ENCODE measurements at regions not wholly inside any gene's neighbourhood (a gene's known extent, or its start where the extent isn't known, plus 50 kb on each side); places are given as distances from the start of the nearest gene placed in this dataset.
"Not testable (repeated sequence)": the region's sequence is repeated elsewhere in the genome, so short reads cannot be mapped to it uniquely, and the experiment has no call there.

DNA sequence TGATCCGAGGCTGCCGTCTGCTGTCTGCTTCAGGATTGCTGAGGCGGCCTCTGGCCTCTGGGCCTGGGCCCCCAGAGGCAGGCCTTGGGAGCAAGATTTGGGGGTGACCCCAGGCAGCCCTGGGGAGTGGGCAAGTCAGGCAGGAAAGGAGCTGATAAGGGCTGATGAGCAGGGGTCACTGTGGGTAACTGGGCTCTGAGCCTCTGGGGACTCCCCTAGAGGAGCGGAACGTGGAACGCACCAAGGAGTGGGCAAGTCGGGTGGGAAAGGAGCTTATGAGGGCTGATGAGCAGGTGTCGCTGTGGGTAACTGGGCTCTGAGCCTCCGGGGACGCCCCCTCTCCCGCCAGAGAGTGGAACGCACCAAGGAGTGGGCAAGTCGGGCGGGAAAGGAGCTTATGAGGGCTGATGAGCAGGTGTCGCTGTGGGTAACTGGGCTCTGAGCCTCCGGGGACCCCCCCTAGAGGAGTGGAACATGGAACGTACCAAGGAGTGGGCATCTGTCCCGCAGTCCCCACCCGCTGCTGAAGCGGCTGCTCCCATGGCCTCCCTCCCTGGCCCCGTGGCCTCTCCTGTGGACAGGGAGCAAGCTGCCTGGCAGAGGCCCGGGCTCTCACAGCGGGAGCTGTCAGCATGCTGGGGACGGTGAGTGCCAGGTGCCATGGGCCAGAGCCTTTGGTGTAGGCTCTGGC, 152.3 kb upstream of the ZNF469 start:
- TF ChIP-seq, protein P1, sequence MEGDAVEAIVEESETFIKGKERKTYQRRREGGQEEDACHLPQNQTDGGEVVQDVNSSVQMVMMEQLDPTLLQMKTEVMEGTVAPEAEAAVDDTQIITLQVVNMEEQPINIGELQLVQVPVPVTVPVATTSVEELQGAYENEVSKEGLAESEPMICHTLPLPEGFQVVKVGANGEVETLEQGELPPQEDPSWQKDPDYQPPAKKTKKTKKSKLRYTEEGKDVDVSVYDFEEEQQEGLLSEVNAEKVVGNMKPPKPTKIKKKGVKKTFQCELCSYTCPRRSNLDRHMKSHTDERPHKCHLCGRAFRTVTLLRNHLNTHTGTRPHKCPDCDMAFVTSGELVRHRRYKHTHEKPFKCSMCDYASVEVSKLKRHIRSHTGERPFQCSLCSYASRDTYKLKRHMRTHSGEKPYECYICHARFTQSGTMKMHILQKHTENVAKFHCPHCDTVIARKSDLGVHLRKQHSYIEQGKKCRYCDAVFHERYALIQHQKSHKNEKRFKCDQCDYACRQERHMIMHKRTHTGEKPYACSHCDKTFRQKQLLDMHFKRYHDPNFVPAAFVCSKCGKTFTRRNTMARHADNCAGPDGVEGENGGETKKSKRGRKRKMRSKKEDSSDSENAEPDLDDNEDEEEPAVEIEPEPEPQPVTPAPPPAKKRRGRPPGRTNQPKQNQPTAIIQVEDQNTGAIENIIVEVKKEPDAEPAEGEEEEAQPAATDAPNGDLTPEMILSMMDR (IDR thresholded peaks at IDR 0.05), result not testable (repeated sequence)
- not testable (repeated sequence) for TF ChIP-seq POLR2AphosphoS5, EP300, POLR2A (IDR thresholded peaks at IDR 0.05)
